ENCODE measurements at regions not wholly inside any gene's neighbourhood (a gene's known extent, or its start where the extent isn't known, plus 50 kb on each side); places are given as distances from the start of the nearest gene placed in this dataset.

DNA sequence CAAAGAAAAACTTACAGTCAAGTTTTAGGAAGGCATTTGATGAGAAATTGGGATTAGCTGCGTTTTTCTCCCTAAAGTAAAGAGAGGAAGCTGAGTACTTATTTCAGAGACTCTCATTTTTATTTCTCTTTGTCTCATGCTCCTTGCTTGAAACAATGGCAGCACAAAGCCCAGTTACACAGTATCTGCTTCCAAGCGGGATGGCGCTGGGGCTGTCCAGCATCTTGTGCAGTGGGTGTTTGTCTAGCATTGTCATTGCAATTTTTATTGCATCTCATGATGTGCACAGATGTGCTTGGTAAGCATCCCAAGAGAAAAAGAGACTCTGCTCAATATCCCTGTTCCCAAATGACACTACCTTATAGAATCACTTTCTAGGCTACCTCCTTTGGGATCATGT lies 102.8 kb upstream of the ZNF521 start:
- H3K27ac ChIP-seq: no peak overlapping the region
- H3K4me3 ChIP-seq: no peak overlapping the region
- no peaks in the 10 kb centered on the region for H3K27me3 ChIP-seq
- DNase-seq: no peak
- H3K9me3 ChIP-seq: peaks cover 0 to 3% (median 0%) of the 10 kb centered on the region in 4 donors
- TF ChIP-seq POLR2AphosphoS5 (IDR thresholded peaks at IDR 0.05): no peak
- TF ChIP-seq EP300 (IDR thresholded peaks at IDR 0.05): no peak
- no peak for TF ChIP-seq POLR2A (IDR thresholded peaks at IDR 0.05)
- TF ChIP-seq, protein P1, sequence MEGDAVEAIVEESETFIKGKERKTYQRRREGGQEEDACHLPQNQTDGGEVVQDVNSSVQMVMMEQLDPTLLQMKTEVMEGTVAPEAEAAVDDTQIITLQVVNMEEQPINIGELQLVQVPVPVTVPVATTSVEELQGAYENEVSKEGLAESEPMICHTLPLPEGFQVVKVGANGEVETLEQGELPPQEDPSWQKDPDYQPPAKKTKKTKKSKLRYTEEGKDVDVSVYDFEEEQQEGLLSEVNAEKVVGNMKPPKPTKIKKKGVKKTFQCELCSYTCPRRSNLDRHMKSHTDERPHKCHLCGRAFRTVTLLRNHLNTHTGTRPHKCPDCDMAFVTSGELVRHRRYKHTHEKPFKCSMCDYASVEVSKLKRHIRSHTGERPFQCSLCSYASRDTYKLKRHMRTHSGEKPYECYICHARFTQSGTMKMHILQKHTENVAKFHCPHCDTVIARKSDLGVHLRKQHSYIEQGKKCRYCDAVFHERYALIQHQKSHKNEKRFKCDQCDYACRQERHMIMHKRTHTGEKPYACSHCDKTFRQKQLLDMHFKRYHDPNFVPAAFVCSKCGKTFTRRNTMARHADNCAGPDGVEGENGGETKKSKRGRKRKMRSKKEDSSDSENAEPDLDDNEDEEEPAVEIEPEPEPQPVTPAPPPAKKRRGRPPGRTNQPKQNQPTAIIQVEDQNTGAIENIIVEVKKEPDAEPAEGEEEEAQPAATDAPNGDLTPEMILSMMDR (IDR thresholded peaks at IDR 0.05): no peak
- ATAC-seq (ENCODE audit: low FRiP score in 2 of 2): no peak
- H3K36me3 ChIP-seq: no peaks in the 10 kb centered on the region
- WGBS, 2 donors: 87 to 90% methylated on average over 3 of the region's 3 CpGs
- peaks cover 0 to 3% (median 0%) of the 10 kb centered on the region in 4 donors for H3K4me1 ChIP-seq

DNA sequence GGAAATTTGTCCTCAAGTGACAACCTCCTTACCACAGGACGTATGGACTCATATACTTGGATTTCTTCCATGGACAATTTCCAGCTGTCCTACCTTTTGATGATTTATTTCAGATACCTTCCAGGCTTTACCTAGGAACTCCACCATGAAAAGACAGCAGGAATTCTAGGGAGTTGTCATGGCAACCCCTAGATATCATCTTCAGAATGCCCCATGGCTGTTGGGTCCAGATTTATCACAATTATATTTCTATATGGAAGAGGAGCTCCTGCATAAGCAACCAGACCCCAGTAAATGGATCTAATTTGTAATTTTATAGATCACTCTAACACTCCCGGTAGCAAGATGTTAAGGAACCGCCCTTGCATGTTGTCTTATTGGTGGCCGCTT lies 102.3 kb upstream of the ZNF521 start:
- H3K27ac ChIP-seq: no peak overlapping the region
- no peak overlapping the region for H3K4me3 ChIP-seq
- WGBS, 2 donors: 91 to 94% methylated on average over 4 of the region's 4 CpGs
- H3K4me1 ChIP-seq: peaks cover 0 to 3% (median 0%) of the 10 kb centered on the region in 4 donors
- H3K36me3 ChIP-seq: no peaks in the 10 kb centered on the region
- TF ChIP-seq POLR2A (IDR thresholded peaks at IDR 0.05): no peak
- no peak for TF ChIP-seq EP300 (IDR thresholded peaks at IDR 0.05)
- TF ChIP-seq, protein P1 (IDR thresholded peaks at IDR 0.05): no peak
- TF ChIP-seq POLR2AphosphoS5 (IDR thresholded peaks at IDR 0.05): no peak
- no peaks in the 10 kb centered on the region for H3K27me3 ChIP-seq
- DNase-seq (no peak), ATAC-seq (ENCODE audit: low FRiP score in 2 of 2) (no peak)
- H3K9me3 ChIP-seq: peaks cover 0 to 3% (median 0%) of the 10 kb centered on the region in 4 donors

DNA sequence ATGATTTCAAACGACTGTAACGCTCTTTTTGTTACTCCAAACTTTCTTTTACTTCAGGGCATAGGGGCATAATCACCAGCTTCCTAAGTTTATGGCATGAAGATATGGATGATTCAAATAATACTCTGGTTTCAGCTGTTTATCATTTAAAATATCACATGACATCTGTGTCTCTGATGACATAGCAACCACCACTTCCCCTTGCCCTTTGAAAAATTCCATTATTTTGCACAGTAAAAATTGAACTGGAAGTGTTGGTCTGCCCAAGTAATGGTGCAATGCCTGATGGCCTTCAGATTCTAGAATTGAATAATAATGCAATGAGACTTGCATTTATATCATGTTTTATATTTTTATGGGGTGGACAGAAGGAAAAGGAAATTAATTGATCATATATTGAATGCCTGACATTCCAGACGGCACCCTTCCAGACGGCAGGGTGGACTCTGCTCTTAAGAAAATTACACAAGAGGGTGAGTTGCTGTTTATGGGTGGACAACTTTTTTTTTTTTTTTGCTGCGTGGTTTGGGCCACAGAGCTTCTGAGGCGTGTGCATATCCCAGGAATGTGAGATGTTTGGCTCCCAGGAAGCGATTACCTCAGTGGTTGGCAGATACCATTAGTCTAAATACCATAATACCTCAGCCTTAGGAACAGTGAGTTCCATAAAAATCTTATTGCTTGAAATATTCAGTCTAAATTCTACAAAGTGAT lies 101.7 kb upstream of the ZNF521 start:
- H3K9me3 ChIP-seq: peaks cover 0 to 3% (median 0%) of the 10 kb centered on the region in 4 donors
- no peak overlapping the region for H3K4me3 ChIP-seq
- DNase-seq: no peak
- WGBS, 2 donors: 72 to 73% methylated on average over 7 of the region's 7 CpGs
- TF ChIP-seq POLR2AphosphoS5 (IDR thresholded peaks at IDR 0.05) (no peak), POLR2A (IDR thresholded peaks at IDR 0.05) (no peak), EP300 (IDR thresholded peaks at IDR 0.05) (no peak)
- TF ChIP-seq, protein P1 (IDR thresholded peaks at IDR 0.05): no peak
- H3K27ac ChIP-seq: no peak overlapping the region
- no peaks in the 10 kb centered on the region for H3K27me3 ChIP-seq
- peak in 1 of 2 donors; percentile 92 for ATAC-seq (ENCODE audit: low FRiP score in 2 of 2)
- peaks cover 0 to 3% (median 0%) of the 10 kb centered on the region in 4 donors for H3K4me1 ChIP-seq
- H3K36me3 ChIP-seq: no peaks in the 10 kb centered on the region

DNA sequence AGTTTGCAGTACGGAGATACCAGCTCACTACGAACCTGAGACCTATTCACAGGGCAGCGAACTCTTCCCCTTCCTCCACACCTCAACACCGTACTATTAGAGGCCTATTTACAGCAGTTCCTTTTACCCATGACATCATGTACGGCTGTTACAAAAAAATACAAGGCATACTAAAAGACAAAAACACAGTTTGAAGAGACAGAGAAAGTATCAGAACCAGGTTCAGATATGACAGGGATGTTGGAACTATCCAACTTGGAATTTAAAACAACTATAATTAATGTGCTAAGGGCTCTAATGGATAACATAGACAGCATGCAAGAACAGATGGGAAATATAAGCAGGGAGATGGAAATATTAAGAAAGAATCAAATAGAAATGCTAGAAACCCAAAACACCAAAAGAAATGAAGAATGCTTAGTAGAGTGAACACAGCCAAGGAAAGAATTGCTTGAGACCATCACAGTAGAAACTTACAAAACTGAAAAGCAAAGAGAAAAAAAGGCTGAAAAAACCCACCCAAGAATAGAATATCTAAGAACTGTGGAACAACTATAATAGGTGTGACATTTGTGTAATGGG lies 99.2 kb upstream of the ZNF521 start:
- Histone ChIP-seq H3K4me3 (no peak overlapping the region), H3K27me3 (no peaks in the 10 kb centered on the region), H3K9me3 (peaks cover 0 to 3% (median 0%) of the 10 kb centered on the region in 4 donors), H3K27ac (no peak overlapping the region), H3K36me3 (no peaks in the 10 kb centered on the region), H3K4me1 (no peaks in the 10 kb centered on the region)
- 91 to 97% methylated on average over 5 of the region's 5 CpGs for WGBS, 2 donors
- no peak for TF ChIP-seq POLR2A (IDR thresholded peaks at IDR 0.05)
- no peak for ATAC-seq (ENCODE audit: low FRiP score in 2 of 2)
- no peak for DNase-seq

DNA sequence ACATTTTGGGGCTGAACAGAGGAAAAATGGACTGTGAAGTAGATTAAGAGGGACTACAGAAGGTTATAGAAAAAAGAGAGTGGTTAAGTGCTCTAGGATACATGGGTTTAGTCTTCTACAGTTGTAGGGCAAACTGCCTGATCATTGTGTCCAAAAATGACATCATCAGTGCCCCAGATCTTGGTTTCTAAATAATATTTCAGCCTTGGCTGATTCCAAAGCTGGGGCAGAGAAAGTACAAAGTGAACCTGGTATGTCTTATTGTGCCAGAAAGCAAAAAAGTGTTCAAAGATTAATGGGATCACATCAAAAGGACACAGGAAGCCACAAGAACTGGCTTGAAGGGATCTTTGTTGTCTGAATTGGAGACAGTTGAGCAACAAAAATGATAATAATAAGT lies 97.1 kb upstream of the ZNF521 start:
- Histone ChIP-seq H3K9me3 (peaks cover 0 to 3% (median 0%) of the 10 kb centered on the region in 4 donors), H3K4me3 (no peak overlapping the region), H3K27me3 (no peaks in the 10 kb centered on the region), H3K36me3 (no peaks in the 10 kb centered on the region), H3K27ac (no peak overlapping the region), H3K4me1 (no peaks in the 10 kb centered on the region)
- ATAC-seq (ENCODE audit: low FRiP score in 2 of 2) (no peak), DNase-seq (no peak)
- TF ChIP-seq POLR2AphosphoS5 (IDR thresholded peaks at IDR 0.05): no peak
- no peak for TF ChIP-seq POLR2A (IDR thresholded peaks at IDR 0.05)
- TF ChIP-seq EP300 (IDR thresholded peaks at IDR 0.05): no peak
- TF ChIP-seq, protein P1 (IDR thresholded peaks at IDR 0.05): no peak
